ENCODE measurements at regions not wholly inside any gene's neighbourhood (a gene's known extent, or its start where the extent isn't known, plus 50 kb on each side); places are given as distances from the start of the nearest gene placed in this dataset.

- TF ChIP-seq CTCF (IDR thresholded peaks at IDR 0.05) (no peak), POLR2A (IDR thresholded peaks at IDR 0.05) (no peak)
Measured at GRCh38 chr6:78093906-78094305, 441.1 kb downstream of the MEI4 start.

Data from Peyer's patch (tissue), 4 donors.